GM21360 (cell line): ENCODE measurements at regions not wholly inside any gene's neighbourhood (a gene's known extent, or its start where the extent isn't known, plus 50 kb on each side); places are given as distances from the start of the nearest gene placed in this dataset.

ENCODE experiments used
- ATAC-seq: cut with Tn5 transposase; IDR thresholded peaks from one replicate; pipeline ENCODE4 v1.9.1; 2021; ENCODE audit warnings: mild to moderate bottlenecking, moderate library complexity; ENCODE audit not compliant: unreplicated experiment

- no peak for ATAC-seq
These were observed 150.9 kb upstream of the KCNH7 start for GRCh38 chr2:162989507-162989906.

- no peak for ATAC-seq
These were observed 136.2 kb upstream of the KCNH7 start for GRCh38 chr2:162974771-162975170.

GRCh38 chr2:162972383-162972782 lies 133.8 kb upstream of the KCNH7 start:
- no peak for ATAC-seq

- ATAC-seq, result no peak
These were observed 129.7 kb upstream of the KCNH7 start for GRCh38 chr2:162968306-162968705.

- no peak for ATAC-seq
These were observed 129.2 kb upstream of the KCNH7 start for GRCh38 chr2:162967811-162968210.

GRCh38 chr2:162967147-162967546 lies 128.6 kb upstream of the KCNH7 start:
- no peak for ATAC-seq

- no peak for ATAC-seq
These were observed 126.6 kb upstream of the KCNH7 start for GRCh38 chr2:162965191-162965590.

GRCh38 chr2:162964513-162964912 lies 125.9 kb upstream of the KCNH7 start:
- no peak for ATAC-seq

GRCh38 chr2:162963156-162963555 lies 124.6 kb upstream of the KCNH7 start:
- no peak for ATAC-seq

GRCh38 chr2:162945785-162946184 lies 107.2 kb upstream of the KCNH7 start:
- ATAC-seq, result no peak

GRCh38 chr2:162938387-162938786 lies 99.8 kb upstream of the KCNH7 start:
- no peak for ATAC-seq

GRCh38 chr2:162934191-162934590 lies 95.6 kb upstream of the KCNH7 start:
- no peak for ATAC-seq

GRCh38 chr2:162932416-162932815 lies 93.8 kb upstream of the KCNH7 start:
- no peak for ATAC-seq

- no peak for ATAC-seq
These were observed 91.0 kb upstream of the KCNH7 start for GRCh38 chr2:162929571-162929970.

GRCh38 chr2:162928356-162928755 lies 89.8 kb upstream of the KCNH7 start:
- no peak for ATAC-seq

GRCh38 chr2:162926907-162927306 lies 88.3 kb upstream of the KCNH7 start:
- no peak for ATAC-seq

GRCh38 chr2:162926501-162926900 lies 87.9 kb upstream of the KCNH7 start:
- no peak for ATAC-seq

GRCh38 chr2:162925595-162925994 lies 87.0 kb upstream of the KCNH7 start:
- no peak for ATAC-seq

GRCh38 chr2:162919111-162919510 lies 80.5 kb upstream of the KCNH7 start:
- no peak for ATAC-seq

- ATAC-seq, result no peak
These were observed 79.1 kb upstream of the KCNH7 start for GRCh38 chr2:162917626-162918025.

- ATAC-seq, result no peak
These were observed 77.8 kb upstream of the KCNH7 start for GRCh38 chr2:162916286-162916801.

- ATAC-seq, result no peak
These were observed 77.3 kb upstream of the KCNH7 start for GRCh38 chr2:162915858-162916257.

GRCh38 chr2:162914161-162914560 lies 75.6 kb upstream of the KCNH7 start:
- ATAC-seq, result no peak

GRCh38 chr2:162912787-162913186 lies 74.2 kb upstream of the KCNH7 start:
- ATAC-seq, result no peak
